Activated CD8-positive, alpha-beta memory T cell treated with anti-CD3 and anti-CD28 coated beads, Interleukin-2, amount 10 ng/mL, durations not matched to agents 7 days and 5 days (primary cell): ENCODE measurements at regions not wholly inside any gene's neighbourhood (a gene's known extent, or its start where the extent isn't known, plus 50 kb on each side); places are given as distances from the start of the nearest gene placed in this dataset.

ENCODE experiments used
- ATAC-seq: fragments of 150-1000 bp; cut with Tn5 transposase; one replicate; pipeline ENCODE4 v1.10.0; 2021; ENCODE audit warnings: moderate library complexity
- CTCF ChIA-PET: fragments of 350-600 bp; sonication (Branson Sonifier 250); formaldehyde crosslinking; loops from one replicate; lab custom pipeline; 2021; ENCODE audit warnings: antibody characterized with exemption; lab: Charles Lee
- DNase-seq: peaks from one replicate; pipeline ENCODE4 v3.0.0-alpha.2; 2020
- H3K27ac Mint-ChIP-seq: one replicate; pipeline ENCODE4 v1.8.0; 2021; ENCODE audit warnings: mild to moderate bottlenecking, mixed read lengths
- H3K27me3 Mint-ChIP-seq: one replicate; pipeline ENCODE4 v1.8.0; 2021; ENCODE audit warnings: mixed read lengths
- H3K36me3 Mint-ChIP-seq: one replicate; pipeline ENCODE4 v1.8.0; 2021; ENCODE audit warnings: mild to moderate bottlenecking, mixed read lengths
- H3K4me1 Mint-ChIP-seq: one replicate; pipeline ENCODE4 v1.8.0; 2021; ENCODE audit warnings: mixed read lengths
- H3K4me3 Mint-ChIP-seq: one replicate; pipeline ENCODE4 v1.8.0; 2021; ENCODE audit warnings: mild to moderate bottlenecking, moderate library complexity, mixed read lengths
- H3K9me3 Mint-ChIP-seq: one replicate; pipeline ENCODE4 v1.8.0; 2022; ENCODE audit warnings: low read depth, mixed read lengths

- Mint-ChIP-seq H3K9me3 (no peaks in the 10 kb centered on the region), H3K27ac (no peak overlapping the region), H3K4me3 (no peak overlapping the region), H3K36me3 (no peaks in the 10 kb centered on the region), H3K4me1 (no peaks in the 10 kb centered on the region), H3K27me3 (no peaks in the 10 kb centered on the region)
- CTCF ChIA-PET = interaction anchor here (1.0 to 1.4 kb wide), 2 partner anchors 256 to 1375 kb away, joined by 3 to 4 read pairs; no protein-coding TSS in a partner anchor
- no peak for ATAC-seq
- no peak for DNase-seq
Observed at GRCh38 chr2:71801969-71802368, 345.7 kb downstream of the CYP26B1 start.

DNA sequence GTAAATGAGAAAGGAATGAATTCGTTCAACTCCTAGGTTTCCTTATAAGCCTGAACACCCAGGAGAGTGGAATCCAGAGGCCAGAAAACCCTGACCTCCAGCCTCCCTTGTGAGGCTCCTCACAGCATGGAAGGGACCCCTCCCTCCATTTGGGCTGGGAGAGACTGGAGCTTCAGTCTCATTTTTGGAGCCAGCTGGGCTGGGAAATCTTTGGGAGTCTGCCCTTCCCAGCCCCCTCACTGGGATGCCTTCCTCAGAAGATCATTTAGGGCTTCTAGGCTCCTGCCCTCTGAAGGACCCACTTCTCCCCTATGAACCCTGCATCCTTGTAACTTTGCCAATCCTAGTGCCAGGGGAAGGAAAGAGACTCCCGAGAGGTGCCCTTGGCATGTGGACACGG lies 346.1 kb downstream of the CYP26B1 start:
- Mint-ChIP-seq H3K9me3 (no peaks in the 10 kb centered on the region), H3K36me3 (no peaks in the 10 kb centered on the region), H3K27me3 (no peaks in the 10 kb centered on the region), H3K4me3 (no peak overlapping the region), H3K4me1 (no peaks in the 10 kb centered on the region), H3K27ac (no peak overlapping the region)
- ATAC-seq = no peak
- DNase-seq = no peak
- CTCF ChIA-PET = interaction anchor here (1.0 kb wide), 1 partner anchor 1376 kb away, joined by 4 read pairs; no protein-coding TSS in a partner anchor

- CTCF ChIA-PET = interaction anchor here (1.0 kb wide), 1 partner anchor 1376 kb away, joined by 4 read pairs; no protein-coding TSS in a partner anchor
- DNase-seq (no peak), ATAC-seq (no peak)
- Mint-ChIP-seq H3K4me1 (no peaks in the 10 kb centered on the region), H3K4me3 (no peak overlapping the region), H3K27ac (no peak overlapping the region), H3K36me3 (no peaks in the 10 kb centered on the region), H3K9me3 (no peaks in the 10 kb centered on the region), H3K27me3 (no peaks in the 10 kb centered on the region)
Observed at GRCh38 chr2:71800851-71801250, 346.8 kb downstream of the CYP26B1 start.

- H3K27ac Mint-ChIP-seq = no peak overlapping the region
- H3K9me3 Mint-ChIP-seq = no peaks in the 10 kb centered on the region
- no peaks in the 10 kb centered on the region for H3K36me3 Mint-ChIP-seq
- no peaks in the 10 kb centered on the region for H3K4me1 Mint-ChIP-seq
- ATAC-seq (no peak), DNase-seq (no peak)
- H3K27me3 Mint-ChIP-seq = no peaks in the 10 kb centered on the region
- CTCF ChIA-PET = interaction anchor here (1.2 kb wide), 1 partner anchor 255 kb away, joined by 4 read pairs; no protein-coding TSS in a partner anchor
- H3K4me3 Mint-ChIP-seq = no peak overlapping the region
Observed at GRCh38 chr2:71800106-71800809, 346.9 kb downstream of the DYSF start.

DNA sequence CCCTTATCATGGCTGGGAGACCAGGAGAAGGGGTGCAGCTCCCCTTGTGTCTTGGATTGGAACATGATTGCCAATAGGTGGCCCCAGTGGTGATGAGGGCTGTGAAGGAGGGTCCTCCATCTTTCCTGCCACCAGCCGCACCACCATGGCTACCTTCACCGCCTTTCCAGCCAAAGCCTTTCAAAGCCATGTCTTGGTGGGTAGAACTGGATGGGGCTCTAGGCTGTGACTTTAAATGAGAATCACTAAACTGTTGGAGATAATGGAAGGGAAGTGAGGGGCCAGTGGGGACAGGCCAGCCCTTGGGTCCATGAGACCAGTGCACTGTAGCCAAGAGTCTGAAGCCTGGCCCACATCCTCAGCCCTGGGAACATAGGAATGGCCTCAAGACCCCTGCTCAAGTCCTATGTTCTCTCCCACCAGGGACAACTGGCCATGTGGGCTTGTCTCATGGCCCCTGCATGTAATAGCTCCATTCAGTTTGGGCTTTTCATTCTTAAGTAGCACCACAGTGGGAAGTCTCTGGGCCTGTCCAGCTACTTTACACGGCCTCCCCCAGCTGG lies 345.7 kb downstream of the DYSF start:
- Mint-ChIP-seq H3K27me3 (no peaks in the 10 kb centered on the region), H3K27ac (no peak overlapping the region), H3K4me3 (no peak overlapping the region), H3K4me1 (no peaks in the 10 kb centered on the region), H3K9me3 (no peaks in the 10 kb centered on the region), H3K36me3 (no peaks in the 10 kb centered on the region)
- DNase-seq (no peak), ATAC-seq (no peak)
- CTCF ChIA-PET = interaction anchor here (1.2 to 3.7 kb wide), 3 partner anchors 252 to 260 kb away, joined by 4 to 20 read pairs (median 6); no protein-coding TSS in a partner anchor

DNA sequence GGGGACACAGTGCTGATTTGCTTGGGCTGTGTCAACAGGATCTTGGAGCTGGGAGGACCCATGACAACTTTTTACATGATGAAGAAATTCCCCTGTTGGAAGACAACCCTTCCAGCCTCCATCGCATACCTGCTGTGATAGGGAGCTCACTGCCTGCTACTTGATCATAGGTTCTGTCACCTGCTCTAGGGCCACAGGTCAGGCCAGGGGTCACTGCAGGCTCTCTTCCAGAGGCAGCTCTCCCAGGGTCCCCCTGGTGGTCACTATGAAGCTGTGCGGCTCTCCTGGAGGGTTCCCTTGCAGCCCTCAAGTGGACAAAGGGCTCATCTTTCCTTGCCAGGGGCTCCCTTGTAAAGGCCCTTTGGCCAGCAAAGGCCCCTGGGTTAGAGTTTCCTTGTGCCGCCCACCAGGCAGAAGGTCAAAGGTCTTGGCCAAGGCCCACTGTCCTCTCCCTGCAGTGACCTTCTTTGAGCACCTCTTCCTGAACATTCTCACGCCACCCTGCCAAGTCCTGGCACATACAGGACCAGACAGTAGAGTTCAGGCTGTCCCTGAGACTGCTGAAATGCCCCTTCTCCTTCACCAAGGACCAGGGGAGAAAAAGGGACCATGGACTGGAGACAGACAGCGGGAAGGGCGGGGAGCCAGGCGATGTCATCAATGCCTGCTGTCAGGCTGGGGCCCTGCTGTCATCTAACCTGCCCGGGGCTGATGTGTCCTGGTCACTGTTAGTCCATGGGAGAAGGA lies 345.1 kb downstream of the DYSF start:
- no peaks in the 10 kb centered on the region for H3K4me1 Mint-ChIP-seq
- DNase-seq (peak; percentile 42), ATAC-seq (no peak)
- H3K27ac Mint-ChIP-seq = no peak overlapping the region
- CTCF ChIA-PET = interaction anchor here (0.7 to 3.7 kb wide), 4 partner anchors 11 to 268 kb away, joined by 3 to 20 read pairs (median 6); no protein-coding TSS in a partner anchor
- H3K36me3 Mint-ChIP-seq = no peaks in the 10 kb centered on the region
- H3K27me3 Mint-ChIP-seq = no peaks in the 10 kb centered on the region
- H3K4me3 Mint-ChIP-seq = no peak overlapping the region
- H3K9me3 Mint-ChIP-seq = no peaks in the 10 kb centered on the region

- CTCF ChIA-PET = interaction anchor here (0.7 to 3.7 kb wide), 4 partner anchors 10 to 266 kb away, joined by 3 to 20 read pairs (median 6); no protein-coding TSS in a partner anchor
Observed at GRCh38 chr2:71797035-71797810, 343.9 kb downstream of the DYSF start.

GRCh38 chr2:71796174-71796593 lies 342.8 kb downstream of the DYSF start:
- H3K36me3 Mint-ChIP-seq = no peaks in the 10 kb centered on the region
- ATAC-seq (no peak), DNase-seq (no peak)
- H3K9me3 Mint-ChIP-seq = no peaks in the 10 kb centered on the region
- CTCF ChIA-PET = interaction anchor here (3.7 kb wide), 1 partner anchor 249 kb away, joined by 20 read pairs; no protein-coding TSS in a partner anchor
- no peaks in the 10 kb centered on the region for H3K4me1 Mint-ChIP-seq
- H3K27ac Mint-ChIP-seq = no peak overlapping the region
- H3K4me3 Mint-ChIP-seq = no peak overlapping the region
- no peaks in the 10 kb centered on the region for H3K27me3 Mint-ChIP-seq

More at GRCh38 chr2:71797035-71797810, 343.9 kb downstream of the DYSF start:
- no peak for DNase-seq
- H3K9me3 Mint-ChIP-seq = no peaks in the 10 kb centered on the region
- no peaks in the 10 kb centered on the region for H3K27me3 Mint-ChIP-seq
- H3K4me1 Mint-ChIP-seq = no peaks in the 10 kb centered on the region
- no peak for ATAC-seq
- no peak overlapping the region for H3K4me3 Mint-ChIP-seq
- no peaks in the 10 kb centered on the region for H3K36me3 Mint-ChIP-seq
- H3K27ac Mint-ChIP-seq = no peak overlapping the region

- ATAC-seq = no peak
- CTCF ChIA-PET = interaction anchor here (3.7 kb wide), 1 partner anchor 248 kb away, joined by 20 read pairs; no protein-coding TSS in a partner anchor
- no peaks in the 10 kb centered on the region for H3K9me3 Mint-ChIP-seq
Observed at GRCh38 chr2:71795486-71795885, 342.1 kb downstream of the DYSF start.

GRCh38 chr2:71794611-71795010 lies 341.2 kb downstream of the DYSF start:
- H3K9me3 Mint-ChIP-seq = no peaks in the 10 kb centered on the region
- CTCF ChIA-PET = interaction anchor here (0.6 kb wide), 1 partner anchor 186 kb away, joined by 4 read pairs; no protein-coding TSS in a partner anchor

More at GRCh38 chr2:71795486-71795885, 342.1 kb downstream of the DYSF start:
- no peak overlapping the region for H3K4me3 Mint-ChIP-seq
- no peak for DNase-seq
- H3K36me3 Mint-ChIP-seq = no peaks in the 10 kb centered on the region
- H3K4me1 Mint-ChIP-seq = no peaks in the 10 kb centered on the region
- H3K27ac Mint-ChIP-seq = no peak overlapping the region
- H3K27me3 Mint-ChIP-seq = no peaks in the 10 kb centered on the region

DNA sequence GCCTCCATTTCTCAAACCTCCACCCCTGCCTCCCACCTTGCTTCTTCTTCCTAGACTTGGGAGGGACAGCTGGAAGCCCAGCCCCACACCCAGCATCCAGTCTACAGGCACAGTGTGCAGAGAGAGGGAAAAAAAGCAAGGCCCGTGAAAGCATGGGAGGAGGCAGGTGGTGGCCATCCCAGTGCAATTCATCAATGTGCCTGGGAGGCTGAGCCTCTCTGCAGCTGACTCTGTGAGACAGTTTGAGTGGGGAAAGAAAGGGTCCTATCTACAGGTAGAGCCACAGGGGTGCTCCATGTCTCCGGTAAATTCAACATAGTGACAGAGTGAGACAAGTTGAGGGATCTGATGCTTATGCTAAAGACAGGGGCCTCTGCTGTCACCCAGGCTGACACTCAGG lies 340.6 kb downstream of the DYSF start:
- ATAC-seq (no peak), DNase-seq (no peak)
- Mint-ChIP-seq H3K27me3 (no peaks in the 10 kb centered on the region), H3K9me3 (no peaks in the 10 kb centered on the region), H3K4me3 (no peak overlapping the region), H3K4me1 (no peaks in the 10 kb centered on the region), H3K27ac (no peak overlapping the region), H3K36me3 (no peaks in the 10 kb centered on the region)
- CTCF ChIA-PET = no interaction called here

More at GRCh38 chr2:71794611-71795010, 341.2 kb downstream of the DYSF start:
- H3K36me3 Mint-ChIP-seq = no peaks in the 10 kb centered on the region
- no peaks in the 10 kb centered on the region for H3K4me1 Mint-ChIP-seq
- DNase-seq (no peak), ATAC-seq (no peak)
- no peak overlapping the region for H3K4me3 Mint-ChIP-seq
- no peaks in the 10 kb centered on the region for H3K27me3 Mint-ChIP-seq
- no peak overlapping the region for H3K27ac Mint-ChIP-seq

GRCh38 chr2:71792926-71793761 lies 339.8 kb downstream of the DYSF start:
- Mint-ChIP-seq H3K9me3 (no peaks in the 10 kb centered on the region), H3K4me1 (no peaks in the 10 kb centered on the region), H3K27me3 (no peaks in the 10 kb centered on the region), H3K36me3 (no peaks in the 10 kb centered on the region), H3K27ac (no peak overlapping the region), H3K4me3 (no peak overlapping the region)
- no peak for DNase-seq
- ATAC-seq = no peak
- CTCF ChIA-PET = no interaction called here
